Mucosa of gallbladder (tissue), 1 donor: ENCODE measurements at regions not wholly inside any gene's neighbourhood (a gene's known extent, or its start where the extent isn't known, plus 50 kb on each side); places are given as distances from the start of the nearest gene placed in this dataset.

ENCODE experiments used
- DNase-seq: peaks from one replicate; pipeline ENCODE4 v3.0.0-alpha.2; 2020; ENCODE audit warnings: low spot score
- donor health status: DM: no; HTN: no; CAD: no.

GRCh38 chr20:39424962-39425678, 463.0 kb downstream of the DHX35 start:
- no peak for DNase-seq

- DNase-seq: no peak
Measured at GRCh38 chr20:39421571-39422105, 459.5 kb downstream of the DHX35 start.

- no peak for DNase-seq
Measured at GRCh38 chr20:39412091-39412490, 449.9 kb downstream of the DHX35 start.

GRCh38 chr20:39399463-39399862, 437.3 kb downstream of the DHX35 start:
- no peak for DNase-seq

GRCh38 chr20:39398656-39399055, 436.5 kb downstream of the DHX35 start:
- no peak for DNase-seq

GRCh38 chr20:39397646-39398045, 435.5 kb downstream of the DHX35 start:
- DNase-seq: no peak

- DNase-seq: no peak
Measured at GRCh38 chr20:39395478-39396291, 433.5 kb downstream of the DHX35 start.

GRCh38 chr20:39394461-39394860, 432.3 kb downstream of the DHX35 start:
- no peak for DNase-seq

- no peak for DNase-seq
Measured at GRCh38 chr20:39390186-39390585, 428.0 kb downstream of the DHX35 start.

GRCh38 chr20:39381595-39381994, 419.5 kb downstream of the DHX35 start:
- DNase-seq: no peak

- peak; percentile 20 for DNase-seq
Measured at GRCh38 chr20:39378776-39379175, 416.6 kb downstream of the DHX35 start.

- no peak for DNase-seq
Measured at GRCh38 chr20:39376788-39377187, 414.6 kb downstream of the DHX35 start.

GRCh38 chr20:39364320-39364719, 402.2 kb downstream of the DHX35 start:
- DNase-seq: no peak

- DNase-seq: no peak
Measured at GRCh38 chr20:39359981-39360620, 398.0 kb downstream of the DHX35 start.

- no peak for DNase-seq
Measured at GRCh38 chr20:39358052-39358451, 395.9 kb downstream of the DHX35 start.

GRCh38 chr20:39356908-39357307, 394.8 kb downstream of the DHX35 start:
- DNase-seq: no peak

GRCh38 chr20:39349240-39349639, 387.1 kb downstream of the DHX35 start:
- no peak for DNase-seq

GRCh38 chr20:39347626-39348025, 385.5 kb downstream of the DHX35 start:
- no peak for DNase-seq

- DNase-seq: no peak
Measured at GRCh38 chr20:39342463-39342862, 380.3 kb downstream of the DHX35 start.

GRCh38 chr20:39338469-39339376, 376.6 kb downstream of the DHX35 start:
- no peak for DNase-seq

GRCh38 chr20:39333211-39333610, 371.1 kb downstream of the DHX35 start:
- DNase-seq: no peak
